ENCODE measurements at regions not wholly inside any gene's neighbourhood (a gene's known extent, or its start where the extent isn't known, plus 50 kb on each side); places are given as distances from the start of the nearest gene placed in this dataset.

DNA sequence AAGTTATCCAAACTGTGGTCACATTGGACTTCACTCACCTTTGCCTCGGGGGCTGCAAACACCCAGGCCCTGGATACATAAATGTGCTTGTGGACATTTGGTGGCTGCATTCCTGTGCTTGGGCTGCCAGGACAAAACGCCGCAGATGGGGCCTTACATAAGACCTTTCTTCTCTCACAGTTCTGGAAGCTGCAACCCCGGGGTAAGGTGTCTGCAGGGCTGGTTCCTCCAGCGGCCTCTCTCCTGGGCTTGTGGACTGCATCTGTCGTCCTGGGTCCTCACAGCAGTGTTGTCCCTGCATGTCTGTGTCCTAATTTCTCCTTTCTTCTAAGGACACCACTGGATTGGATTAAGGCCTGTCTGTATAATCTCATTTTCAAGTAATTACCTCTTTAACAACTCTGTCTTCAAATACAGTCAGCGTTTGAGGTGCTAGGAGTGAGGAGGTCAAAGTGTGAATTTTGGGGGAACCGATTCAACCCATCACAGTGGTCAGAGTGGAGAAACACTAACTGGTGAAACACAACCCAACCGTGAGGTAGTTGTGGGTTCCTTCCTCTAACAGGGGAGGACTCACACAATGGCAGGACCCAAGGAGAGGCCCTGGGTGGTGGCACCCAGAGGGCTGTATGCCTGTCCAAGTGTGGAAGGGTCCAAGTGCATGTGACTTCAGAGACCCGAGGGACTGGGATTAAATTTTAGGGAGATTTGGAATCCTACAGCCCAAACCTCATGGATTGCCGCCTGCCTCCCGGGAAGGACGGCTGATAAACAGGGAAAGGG is 415.6 kb downstream of the IRX2 start:
- no peak for DNase-seq (ENCODE audit: low spot score)

DNA sequence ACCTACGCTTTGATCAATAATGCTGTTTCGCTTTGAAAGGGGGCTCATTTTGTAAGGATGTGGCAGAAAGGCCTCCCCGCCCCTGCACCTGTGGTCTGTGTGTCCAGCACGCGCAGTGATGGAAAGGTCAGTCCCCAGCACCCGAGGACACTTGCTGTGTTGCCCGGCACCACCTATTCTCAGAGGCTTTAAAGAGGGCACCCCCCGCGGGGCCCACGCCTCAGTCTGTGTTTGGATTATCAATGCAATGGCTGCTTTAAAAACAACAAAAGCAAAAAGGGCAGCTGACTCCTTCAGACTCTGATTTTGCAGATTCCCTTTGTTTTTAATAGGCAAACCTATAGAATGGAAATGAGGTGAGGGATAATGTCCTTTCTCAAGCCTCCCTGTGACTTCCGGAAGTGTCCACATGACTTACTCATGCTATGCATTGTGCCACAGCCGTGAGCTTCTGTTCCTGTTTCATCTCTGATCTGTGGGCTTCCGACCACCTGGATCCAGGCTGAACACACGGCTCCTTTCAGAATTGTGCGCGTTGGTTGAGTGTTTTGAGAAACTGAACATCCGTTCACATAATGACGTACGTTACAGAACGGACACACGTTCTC is 416.2 kb downstream of the IRX2 start:
- DNase-seq (ENCODE audit: low spot score) = no peak

DNA sequence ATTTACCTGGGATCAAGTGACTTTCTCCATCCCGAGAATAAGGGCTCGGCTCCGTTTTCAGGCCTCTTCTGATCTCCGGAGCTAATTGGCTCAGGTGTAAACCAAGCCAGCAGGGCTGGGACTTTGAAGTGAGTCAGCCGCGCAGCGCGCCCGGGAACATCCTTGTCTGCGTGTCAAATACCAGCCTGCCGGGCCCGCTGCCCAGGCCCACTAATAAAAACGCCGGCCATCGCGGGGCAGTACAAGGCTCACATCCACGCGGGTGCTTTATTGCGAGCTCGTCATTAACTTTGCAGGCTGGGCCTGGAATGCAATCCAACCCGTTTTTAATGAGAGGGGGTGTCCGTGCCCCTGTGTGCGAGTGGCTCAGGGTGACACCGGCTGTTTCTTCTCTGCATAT is 416.8 kb downstream of the IRX2 start:
- DNase-seq (ENCODE audit: low spot score) = no peak

DNA sequence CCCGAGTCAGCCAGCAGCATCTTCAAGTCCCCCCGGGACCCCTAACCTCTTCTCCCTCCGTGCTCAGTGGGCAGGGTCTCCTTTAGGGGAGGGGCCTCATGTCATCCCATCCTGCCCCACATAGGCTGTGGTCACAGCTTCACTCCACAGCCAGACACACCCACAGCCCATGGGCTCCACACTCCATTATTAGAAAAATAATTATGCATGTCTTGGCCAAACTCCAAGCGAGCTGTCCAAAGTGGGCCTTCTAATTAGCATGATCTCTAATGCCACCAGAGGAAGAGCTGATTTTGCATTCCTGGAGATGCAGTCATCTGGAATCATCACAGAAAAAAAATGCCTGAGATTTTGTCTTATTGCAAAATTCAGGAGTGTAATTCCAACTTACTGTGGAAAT is 418.2 kb downstream of the IRX2 start:
- DNase-seq (ENCODE audit: low spot score) = no peak

DNA sequence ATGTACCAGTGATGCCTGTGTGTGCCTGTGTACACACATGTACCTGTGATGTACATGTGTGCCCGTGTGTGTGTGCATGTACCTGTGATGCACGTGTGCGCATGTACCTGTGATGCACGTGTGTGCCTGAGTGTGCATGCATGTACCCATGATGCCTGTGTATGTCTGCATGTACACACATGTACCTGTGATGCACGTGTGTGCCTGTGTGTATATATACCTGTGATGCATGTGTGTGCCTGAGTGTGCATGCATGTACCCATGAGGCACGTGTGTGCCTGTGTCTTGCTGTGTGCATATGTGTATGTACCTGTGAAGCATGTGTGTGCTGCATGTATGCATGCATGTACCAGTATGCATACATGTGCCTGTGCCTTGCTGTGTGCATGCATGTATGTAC is 419.0 kb downstream of the IRX2 start:
- no peak for DNase-seq (ENCODE audit: low spot score)

DNA sequence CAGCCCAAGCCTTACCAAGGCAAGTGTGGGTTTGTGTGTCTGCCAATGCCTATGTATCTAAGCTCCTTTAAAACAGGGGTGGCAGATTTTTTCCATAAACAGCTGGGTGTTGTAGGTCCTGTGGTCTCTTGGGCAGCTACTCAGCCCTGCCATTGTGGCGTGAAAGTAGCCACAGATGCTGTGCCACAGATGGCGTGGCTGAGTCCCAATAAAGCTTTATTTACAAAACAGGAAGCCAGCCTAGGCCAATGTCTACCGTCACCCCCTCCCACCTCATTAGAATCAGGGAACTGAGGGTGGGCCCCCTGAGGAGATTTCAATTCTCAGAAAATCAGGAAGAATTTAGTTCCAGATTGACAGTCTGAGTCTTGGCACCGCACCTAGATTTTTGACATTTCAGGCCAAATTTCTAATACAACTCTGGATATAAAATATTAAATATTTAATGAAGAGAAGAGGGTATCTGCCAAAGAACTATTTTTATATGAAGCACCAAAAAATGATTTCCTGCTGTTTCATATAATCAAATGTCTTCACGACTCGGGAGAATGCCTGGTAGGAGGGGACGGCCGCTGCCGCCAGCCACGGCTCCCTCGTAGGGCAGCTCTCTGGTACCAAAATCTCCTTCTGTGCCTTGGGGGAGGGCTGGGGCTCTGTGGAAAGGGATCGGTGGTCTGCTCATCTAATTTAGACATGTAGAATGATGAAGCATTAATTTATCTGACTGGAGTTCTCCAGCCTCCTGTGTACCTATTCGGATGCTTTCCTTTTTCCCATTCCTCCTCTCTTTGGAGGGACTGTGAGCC is 420.9 kb downstream of the IRX2 start:
- DNase-seq (ENCODE audit: low spot score) = no peak

DNA sequence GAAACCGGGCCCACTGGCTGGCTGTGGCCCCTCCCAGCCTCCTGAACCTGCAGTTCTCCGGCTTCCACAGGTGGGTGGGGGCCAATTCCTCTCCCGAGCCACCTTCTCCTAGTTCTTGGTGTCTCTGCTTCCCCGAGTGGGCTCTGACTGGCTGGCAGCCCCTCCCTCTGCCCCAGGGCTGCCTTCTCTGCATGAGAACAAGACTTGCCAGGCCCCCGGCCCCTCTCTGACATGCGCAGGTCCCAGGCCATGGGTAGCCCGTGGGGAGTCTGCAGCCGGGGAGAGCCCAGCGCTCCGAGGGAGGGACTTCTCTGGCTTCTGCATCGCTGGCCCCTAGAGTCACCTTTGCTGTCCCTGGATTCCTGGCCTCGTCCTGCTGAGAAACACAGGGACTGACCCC is 421.7 kb downstream of the IRX2 start:
- DNase-seq (ENCODE audit: low spot score) = no peak

DNA sequence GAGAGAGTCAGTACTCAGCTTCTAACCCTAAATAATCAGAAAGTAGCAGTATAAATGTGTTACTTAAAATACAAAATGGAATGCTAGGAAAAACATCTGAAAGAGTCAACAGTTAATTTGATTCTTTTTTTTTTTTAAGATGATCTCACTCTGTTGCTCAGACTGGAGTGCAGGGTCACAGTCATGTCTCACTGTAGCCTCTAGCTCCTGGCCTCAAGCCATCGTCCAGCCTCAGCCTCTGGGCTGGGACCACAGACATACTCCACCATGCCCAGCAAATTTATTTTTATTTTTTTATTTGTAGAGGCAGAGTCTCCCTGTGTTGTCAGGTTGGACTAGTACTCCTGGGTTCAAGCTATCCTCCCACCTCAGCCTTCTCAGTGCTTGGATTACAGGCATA is 424.9 kb downstream of the IRX2 start:
- DNase-seq (ENCODE audit: low spot score) = no peak

DNA sequence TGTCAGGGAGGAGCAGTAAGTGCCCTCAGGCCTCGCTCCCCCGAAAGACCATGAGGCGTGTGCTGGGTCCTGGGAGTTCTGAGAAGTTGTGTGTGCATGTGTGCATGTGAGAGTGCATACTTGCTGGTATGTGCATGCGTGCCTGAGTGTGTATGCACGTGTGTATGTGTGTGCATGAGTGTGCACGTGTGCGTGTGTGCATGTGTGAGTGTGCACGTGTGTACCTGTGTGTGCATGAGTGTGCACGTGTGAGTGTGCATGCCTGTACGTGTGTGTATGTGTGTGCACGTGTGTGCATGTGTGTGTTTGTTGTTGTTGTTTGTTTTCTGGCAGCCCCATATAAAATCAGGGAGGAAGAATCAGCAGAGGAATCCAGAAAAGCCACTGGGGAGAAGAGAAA is 426.7 kb downstream of the IRX2 start:
- no peak for DNase-seq (ENCODE audit: low spot score)

DNA sequence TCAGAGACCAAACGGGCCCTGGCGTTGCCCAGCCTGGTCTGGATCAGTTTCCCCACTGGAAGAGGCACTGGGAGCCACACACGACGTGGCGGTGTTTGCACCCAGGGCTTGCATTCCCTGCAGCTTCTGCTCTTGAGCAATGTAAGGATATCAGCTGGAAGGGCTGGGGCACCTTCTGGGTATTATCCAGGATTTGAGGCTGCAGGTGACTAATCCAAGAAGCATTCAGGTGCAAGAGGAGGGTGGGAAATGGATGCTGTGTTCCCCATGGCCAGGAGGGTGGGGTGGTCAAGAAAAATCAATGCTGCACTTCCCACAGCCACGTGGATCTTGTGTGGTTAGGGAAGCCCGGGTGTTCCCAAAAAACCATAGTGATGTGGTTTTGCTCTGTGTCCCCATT is 430.9 kb downstream of the IRX2 start:
- no peak for DNase-seq (ENCODE audit: low spot score)

DNA sequence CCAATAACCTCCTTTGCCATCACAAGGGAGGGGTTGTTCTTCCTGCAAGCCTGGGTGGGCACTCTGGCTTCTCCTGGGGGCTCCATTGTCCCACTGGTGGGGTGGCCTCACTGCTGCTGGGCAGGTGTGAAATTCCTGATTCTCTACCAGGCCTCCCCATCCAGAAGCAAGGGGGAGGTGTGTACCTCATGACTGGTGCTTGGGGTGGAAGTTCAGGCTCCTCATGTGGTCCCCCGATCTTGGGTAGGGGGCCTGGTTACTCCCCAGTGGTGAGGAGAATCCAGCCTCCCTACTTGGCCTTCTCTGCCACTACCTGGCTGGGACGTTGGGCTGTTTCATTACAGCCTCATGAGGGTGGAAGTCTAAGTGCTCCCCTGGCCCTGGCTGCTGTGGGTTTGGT is 433.9 kb downstream of the IRX2 start:
- DNase-seq (ENCODE audit: low spot score) = no peak

DNA sequence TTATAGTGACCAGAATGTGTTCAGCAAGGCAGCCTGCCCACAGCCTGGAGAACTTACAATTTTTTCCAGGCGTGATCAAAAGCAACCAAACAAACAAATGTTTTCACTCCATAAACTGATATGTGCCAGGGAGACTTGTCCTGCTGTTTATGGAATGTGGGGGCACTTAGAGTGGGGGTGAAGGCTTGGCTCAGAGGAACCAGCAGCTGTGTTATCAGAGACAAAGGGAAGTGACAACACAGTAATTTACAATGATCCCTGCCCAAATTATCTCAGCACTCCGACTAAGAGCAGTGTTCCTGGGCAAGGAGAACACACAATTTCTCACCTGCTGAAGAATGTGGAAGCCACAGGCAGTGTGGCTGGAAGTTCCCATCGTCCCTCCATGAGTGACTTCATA is 429.1 kb upstream of the IRX4 start:
- DNase-seq (ENCODE audit: low spot score) = no peak

DNA sequence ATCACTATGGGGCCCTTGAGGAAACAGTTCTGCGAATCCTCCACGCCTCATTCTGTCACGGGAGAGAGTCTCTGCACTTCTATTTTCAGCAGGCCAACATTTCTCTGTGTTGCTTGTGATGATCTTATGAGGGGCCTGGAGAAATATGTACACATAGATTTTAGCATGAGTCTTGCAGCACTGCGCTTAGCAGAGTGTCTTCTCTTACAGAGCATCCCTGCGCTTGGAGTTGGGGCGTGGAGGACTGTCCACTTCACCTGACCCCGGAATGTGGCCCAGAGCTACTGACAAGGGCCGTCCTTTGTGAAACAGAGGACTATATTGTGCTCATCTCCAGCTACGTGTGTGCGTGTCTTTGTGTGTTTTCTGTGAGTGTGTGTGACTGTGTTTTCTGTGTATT is 428.2 kb upstream of the IRX4 start:
- no peak for DNase-seq (ENCODE audit: low spot score)

DNA sequence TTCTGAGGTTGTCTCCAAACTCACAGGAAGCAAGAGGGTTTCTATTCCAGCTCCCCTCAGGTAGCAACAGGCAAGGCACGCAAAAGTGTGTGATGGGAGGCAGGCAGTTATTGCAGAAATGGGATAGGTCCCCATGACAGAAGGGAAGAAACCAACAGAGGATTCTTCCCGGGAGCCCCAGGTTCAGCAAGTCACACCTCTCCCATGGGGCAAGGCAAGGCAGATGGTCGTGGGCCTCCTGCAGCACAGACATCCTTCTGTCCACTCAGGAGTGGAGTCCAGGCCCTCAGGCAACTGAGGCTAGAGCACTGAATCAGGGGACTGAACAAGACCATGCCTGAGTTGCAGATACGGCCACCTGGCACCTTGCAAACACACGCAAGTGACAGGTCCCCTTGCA is 424.9 kb upstream of the IRX4 start:
- DNase-seq (ENCODE audit: low spot score) = no peak

DNA sequence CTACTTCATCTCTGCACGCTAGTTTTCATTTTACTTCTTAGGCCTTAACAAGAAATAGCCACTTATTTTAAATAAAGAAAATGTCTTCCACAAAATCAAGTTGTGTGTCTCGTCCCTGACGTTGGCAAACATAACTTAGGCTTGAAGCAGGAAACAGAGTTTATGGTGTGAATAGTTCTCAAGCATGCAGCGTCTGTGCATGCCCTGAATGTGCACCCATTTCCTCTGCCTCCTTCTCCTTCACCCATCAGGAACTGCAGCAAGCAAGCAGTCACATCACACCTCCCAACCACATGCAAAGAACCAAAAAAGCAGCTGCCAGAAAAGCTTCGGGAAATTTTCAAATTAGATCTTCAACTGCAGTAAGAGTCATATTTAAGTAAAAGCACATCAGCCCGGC is 424.0 kb upstream of the IRX4 start:
- DNase-seq (ENCODE audit: low spot score) = no peak

DNA sequence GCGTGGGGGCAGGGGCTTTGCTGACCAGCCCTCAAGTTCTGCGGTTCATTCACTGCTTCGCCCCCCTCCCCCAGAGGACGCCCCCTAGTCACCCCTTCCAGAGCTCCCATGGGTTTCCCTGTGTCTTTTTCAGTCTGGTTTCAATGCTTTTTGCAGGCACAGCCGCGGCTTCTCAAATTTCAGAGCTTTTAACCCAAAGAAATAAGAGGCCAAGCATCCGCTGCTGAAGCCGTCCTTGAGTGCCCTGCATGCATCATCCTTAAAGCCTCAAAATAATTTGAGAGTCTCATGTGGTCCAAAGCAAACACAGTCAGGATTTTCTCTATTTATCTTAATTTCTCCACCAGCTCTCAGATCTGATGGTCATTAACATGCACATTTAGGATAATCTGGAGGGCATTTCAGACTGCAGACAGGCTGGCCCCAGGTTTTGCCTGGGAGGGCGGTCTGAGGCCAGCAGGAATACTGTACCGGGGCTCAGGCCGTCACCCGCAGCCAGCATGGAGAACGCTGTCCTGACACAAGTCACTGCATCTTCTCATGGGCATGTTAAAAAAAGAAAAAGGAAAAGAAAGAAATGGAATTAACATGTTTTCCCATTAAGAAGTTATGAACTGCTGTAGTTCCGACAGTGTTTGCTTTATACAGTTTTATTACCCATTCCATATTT is 420.8 kb upstream of the IRX4 start:
- DNase-seq (ENCODE audit: low spot score) = no peak

DNA sequence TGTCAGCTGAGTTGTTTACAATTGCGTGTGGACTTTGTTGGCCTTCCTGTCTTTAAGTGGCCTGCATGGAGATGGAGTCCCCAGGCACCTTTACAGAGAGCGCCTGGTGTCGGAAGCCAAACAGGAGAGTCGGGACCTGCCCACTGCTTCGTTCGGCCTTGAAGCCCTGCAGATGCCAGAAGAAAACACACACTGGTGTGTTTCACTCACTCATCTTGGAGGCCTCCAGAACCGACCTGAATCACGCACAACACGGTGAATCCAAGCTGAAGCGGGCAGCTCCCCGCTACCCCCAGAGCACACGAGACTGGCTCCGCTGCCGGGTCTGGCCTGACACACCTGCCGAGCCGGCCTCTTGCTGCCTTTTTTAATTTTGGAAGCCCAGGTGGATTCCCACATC is 419.4 kb upstream of the IRX4 start:
- DNase-seq (ENCODE audit: low spot score) = no peak

DNA sequence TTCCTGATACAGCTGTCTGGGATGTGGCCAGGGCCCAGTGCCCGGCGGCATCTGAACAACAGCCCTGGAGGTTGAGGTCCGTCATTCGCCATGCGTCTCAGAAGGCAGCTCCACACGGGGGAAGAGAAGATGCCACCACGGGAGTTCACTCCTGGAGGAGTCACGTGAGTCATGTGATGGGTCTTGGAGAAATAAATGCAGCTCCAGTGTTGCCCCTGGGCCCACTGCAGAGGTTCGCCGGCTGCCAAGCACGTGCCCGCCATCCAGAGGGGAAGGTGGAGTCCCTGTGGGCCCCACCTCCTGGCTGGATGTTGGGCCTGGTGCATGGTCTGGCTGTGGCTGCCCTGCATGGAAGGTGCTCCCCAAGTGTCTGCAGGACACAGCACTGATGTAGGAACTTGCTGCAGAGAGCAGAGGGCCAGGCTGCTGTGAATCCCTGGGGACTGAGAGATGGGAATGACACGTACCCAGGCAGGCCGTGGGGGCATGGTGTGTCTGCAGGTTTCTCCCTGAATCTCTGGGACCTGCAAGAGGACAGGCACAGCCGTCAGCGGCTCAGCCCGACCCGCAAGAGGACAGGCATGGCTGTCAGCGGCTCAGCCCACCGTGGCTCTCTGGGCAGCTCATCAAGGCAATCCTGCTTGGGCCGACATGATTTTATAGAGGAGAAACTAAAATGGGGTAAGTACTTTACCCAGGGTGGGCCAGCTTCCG is 418.3 kb upstream of the IRX4 start:
- DNase-seq (ENCODE audit: low spot score) = no peak

DNA sequence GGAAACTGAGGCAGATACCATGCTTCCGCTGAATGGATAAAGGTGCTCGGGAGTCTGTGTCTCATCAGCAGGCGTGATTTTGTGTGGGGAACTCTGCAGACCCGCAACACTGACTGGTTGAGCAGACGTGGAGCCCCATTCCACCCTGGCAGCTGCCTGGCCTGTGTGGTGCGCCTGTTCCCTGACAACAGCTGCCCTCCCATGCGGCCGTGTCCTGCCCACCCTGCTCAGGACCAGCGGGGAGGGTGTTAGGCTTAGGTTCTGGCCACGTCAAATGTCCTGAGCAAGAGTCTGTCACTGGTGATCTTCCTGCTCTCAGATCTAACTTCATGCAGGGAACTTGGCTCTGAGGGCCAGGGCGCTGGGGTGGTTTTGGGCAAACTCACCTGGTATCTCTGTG is 417.7 kb upstream of the IRX4 start:
- no peak for DNase-seq (ENCODE audit: low spot score)

DNA sequence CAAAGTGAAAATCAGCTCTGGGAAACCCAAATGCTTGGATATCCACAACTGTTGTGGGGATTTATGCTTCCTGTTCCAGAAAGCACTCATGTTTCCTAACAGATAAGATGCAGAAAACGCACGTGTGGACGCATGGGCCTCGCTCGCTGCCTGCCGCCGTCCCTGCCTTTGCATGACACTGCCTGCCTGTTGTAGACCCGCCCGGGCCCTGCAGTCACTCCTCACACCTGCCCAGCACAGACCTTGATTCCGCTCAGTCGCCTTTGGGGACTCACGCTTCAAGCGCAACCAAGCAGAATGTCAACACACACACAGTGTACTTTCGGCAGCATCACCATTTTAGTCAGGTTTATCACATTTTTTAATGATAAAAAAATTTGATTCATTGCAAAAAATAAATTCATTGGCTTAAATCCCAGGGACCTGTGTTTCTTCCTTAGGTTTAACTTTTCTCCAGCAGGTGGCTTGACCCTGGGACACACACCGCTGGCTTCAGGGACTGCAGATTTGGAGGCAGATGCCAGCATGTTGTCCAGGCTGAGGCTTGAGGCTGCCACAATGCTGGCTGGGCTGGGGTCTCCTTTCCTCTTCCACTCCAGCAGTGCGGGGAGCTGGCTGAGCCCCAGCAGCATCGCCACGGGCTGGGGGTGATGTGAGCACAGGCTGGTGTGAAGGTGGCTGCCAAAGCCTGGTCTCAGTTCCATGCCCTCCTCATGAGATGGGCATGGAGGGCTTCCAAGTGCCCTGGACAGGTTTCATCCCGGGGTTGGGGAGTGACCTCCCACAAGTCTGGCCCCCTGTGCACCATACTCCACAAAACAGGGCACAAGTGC is 416.9 kb upstream of the IRX4 start:
- DNase-seq (ENCODE audit: low spot score) = no peak

DNA sequence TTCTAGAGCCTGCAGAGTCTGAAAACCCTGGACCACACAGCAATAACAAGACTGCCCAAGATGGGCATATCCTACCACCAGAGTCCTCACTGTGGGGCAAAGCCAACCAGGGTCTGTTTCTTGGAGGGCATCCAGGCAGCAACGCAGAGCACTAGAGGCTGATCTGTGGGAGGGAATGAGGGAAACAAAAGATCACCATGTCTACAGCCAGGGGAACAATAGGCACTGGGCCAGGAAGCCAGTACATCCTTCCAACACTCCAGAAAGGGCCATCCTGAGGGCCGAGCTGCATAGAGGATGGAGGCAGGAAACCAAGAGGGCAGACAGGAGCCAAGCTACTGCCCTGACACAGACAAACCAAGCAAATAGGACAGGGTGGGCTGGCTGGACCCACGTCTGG is 416.1 kb upstream of the IRX4 start:
- DNase-seq (ENCODE audit: low spot score) = no peak
